Neural crest cell (in vitro differentiated cells): ENCODE measurements at regions not wholly inside any gene's neighbourhood (a gene's known extent, or its start where the extent isn't known, plus 50 kb on each side); places are given as distances from the start of the nearest gene placed in this dataset.
A peak's percentile ranks its signal among the peaks of the same experiment; 100 is the strongest.
"Not testable (repeated sequence)": the region's sequence is repeated elsewhere in the genome, so short reads cannot be mapped to it uniquely, and the experiment has no call there.

Experiments used
- DNase-seq: peaks from one replicate; pipeline ENCODE4 v3.0.0; 2021; ENCODE audit warnings: low read depth, mixed read lengths, low spot score
- H3K27ac Mint-ChIP-seq: one replicate; pipeline ENCODE4 v1.8.0; 2021; ENCODE audit warnings: mild to moderate bottlenecking, mixed read lengths; ENCODE audit not compliant: unreplicated experiment
- H3K27me3 Mint-ChIP-seq: 2 replicates; pipeline ENCODE4 v1.8.0; 2021; ENCODE audit warnings: low read depth, mild to moderate bottlenecking, mixed read lengths
- H3K36me3 Mint-ChIP-seq: 2 replicates; pipeline ENCODE4 v1.8.0; 2021; ENCODE audit warnings: low read depth, mild to moderate bottlenecking, mixed read lengths
- H3K4me1 Mint-ChIP-seq: 2 replicates; pipeline ENCODE4 v1.8.0; 2021; ENCODE audit warnings: mixed read lengths
- H3K4me3 Mint-ChIP-seq: one replicate; pipeline ENCODE4 v1.8.0; 2021; ENCODE audit warnings: mild to moderate bottlenecking, mixed read lengths
- H3K9me3 Mint-ChIP-seq: 2 replicates; pipeline ENCODE4 v1.8.0; 2021; ENCODE audit warnings: mixed read lengths
- TF ChIP-seq, protein P1 (sequence below): fragments of 200-600 bp; sonication (generic); conservative IDR thresholded peaks from 2 replicates; pipeline ENCODE4 v1.5.0; 2021; ENCODE audit warnings: antibody characterized with exemption, mild to moderate bottlenecking

DNA sequence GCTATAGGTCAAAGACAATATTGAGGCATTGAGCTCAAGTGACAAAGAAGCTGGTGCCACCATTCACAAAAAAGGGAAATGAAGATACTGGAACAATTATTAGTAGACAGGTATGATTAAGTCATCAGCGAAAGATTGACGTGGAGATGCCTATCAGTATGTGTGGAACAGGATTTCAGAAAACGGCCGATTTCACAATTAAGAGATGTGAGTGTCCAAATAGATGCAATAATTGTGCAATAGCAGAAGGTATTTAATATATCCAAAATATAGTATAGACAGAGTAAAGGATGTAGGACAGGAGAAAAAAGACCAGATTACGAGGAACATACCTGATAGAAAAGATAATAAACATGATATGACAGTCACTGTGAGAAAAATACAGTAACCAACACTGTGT, 433.1 kb downstream of the C12orf50 start:
- DNase-seq: no peak
- TF ChIP-seq, protein P1, sequence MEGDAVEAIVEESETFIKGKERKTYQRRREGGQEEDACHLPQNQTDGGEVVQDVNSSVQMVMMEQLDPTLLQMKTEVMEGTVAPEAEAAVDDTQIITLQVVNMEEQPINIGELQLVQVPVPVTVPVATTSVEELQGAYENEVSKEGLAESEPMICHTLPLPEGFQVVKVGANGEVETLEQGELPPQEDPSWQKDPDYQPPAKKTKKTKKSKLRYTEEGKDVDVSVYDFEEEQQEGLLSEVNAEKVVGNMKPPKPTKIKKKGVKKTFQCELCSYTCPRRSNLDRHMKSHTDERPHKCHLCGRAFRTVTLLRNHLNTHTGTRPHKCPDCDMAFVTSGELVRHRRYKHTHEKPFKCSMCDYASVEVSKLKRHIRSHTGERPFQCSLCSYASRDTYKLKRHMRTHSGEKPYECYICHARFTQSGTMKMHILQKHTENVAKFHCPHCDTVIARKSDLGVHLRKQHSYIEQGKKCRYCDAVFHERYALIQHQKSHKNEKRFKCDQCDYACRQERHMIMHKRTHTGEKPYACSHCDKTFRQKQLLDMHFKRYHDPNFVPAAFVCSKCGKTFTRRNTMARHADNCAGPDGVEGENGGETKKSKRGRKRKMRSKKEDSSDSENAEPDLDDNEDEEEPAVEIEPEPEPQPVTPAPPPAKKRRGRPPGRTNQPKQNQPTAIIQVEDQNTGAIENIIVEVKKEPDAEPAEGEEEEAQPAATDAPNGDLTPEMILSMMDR: no peak
- Mint-ChIP-seq H3K4me1 (no peaks in the 10 kb centered on the region), H3K27ac (no peak overlapping the region), H3K27me3 (no peaks in the 10 kb centered on the region), H3K9me3 (peaks cover 2% of the 10 kb centered on the region), H3K4me3 (no peak overlapping the region), H3K36me3 (no peaks in the 10 kb centered on the region)

DNA sequence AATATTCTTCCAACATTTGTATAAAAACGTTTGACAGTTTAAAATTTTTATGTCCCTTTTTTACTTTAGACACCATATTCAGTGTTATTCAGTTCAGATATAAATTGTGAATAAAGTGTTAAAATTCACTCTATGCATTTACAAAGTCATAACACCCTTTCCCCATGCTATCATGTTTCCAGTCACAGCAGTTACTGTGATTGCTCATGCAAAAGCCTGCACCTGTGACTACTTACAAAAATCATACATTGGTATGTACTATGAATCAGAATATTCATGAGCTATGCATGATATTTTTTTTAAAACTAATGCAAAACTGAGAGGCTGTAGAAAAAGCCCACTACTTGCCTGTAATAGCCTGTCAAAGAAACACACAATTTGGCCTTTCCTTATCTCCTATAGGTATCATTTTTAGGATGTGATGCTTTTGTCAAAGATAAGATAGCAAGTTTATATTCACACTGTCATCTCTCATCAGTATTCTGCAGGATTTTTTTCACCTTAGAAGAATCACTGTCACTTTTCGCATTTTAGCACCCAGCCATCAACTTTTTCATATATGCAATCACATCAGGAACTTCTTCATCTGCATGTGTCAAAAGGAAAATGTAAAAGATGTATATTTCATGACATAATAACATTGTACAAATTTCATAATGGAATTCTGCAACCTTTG, 443.2 kb downstream of the C12orf50 start:
- TF ChIP-seq, protein P1: no peak
- Mint-ChIP-seq H3K36me3 (no peaks in the 10 kb centered on the region), H3K9me3 (peaks cover 2% of the 10 kb centered on the region), H3K27me3 (no peaks in the 10 kb centered on the region), H3K4me3 (no peak overlapping the region), H3K4me1 (no peaks in the 10 kb centered on the region), H3K27ac (no peak overlapping the region)
- no peak for DNase-seq

DNA sequence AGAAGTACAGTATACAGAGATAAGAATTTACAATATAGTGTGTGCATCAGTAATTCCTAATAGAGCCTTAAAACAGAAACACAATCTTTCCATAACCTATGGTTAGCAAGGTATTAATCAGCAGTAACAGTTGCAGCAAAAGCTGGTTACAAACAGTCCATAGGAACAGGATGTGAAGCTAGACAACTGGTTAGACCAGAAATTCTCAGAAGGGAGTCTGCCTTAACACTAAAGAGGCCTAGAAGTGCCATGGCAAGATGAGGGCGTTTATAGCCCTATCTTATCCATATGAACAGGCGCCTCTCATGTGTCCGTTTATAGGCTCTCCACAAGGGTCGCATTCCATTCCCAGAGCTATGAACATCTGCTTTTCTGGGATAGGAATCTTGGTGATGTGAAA, 450.1 kb downstream of the C12orf50 start:
- H3K27me3 Mint-ChIP-seq: not testable (repeated sequence)

DNA sequence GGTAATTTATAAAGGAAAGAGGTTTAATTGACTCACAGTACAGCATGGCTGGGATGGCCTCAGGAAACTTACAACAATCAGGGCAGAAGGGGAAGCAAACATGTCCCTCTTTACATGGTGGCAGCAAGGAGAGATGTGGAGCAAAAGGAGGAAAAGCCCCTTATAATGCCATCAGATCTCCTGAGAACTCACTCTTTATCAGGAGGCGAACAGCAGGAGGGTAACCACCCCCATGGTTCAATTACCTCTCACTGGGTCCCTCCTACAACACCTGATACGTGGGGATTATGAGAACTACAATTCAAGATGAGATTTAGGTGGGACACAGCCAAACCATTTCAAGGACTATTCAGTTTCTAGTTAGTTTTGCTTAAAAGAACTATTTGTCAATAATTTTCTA, 453.3 kb downstream of the C12orf50 start:
- Mint-ChIP-seq H3K27ac (no peak overlapping the region), H3K4me1 (no peaks in the 10 kb centered on the region), H3K9me3 (peaks cover 3% of the 10 kb centered on the region), H3K36me3 (no peaks in the 10 kb centered on the region), H3K4me3 (no peak overlapping the region), H3K27me3 (no peaks in the 10 kb centered on the region)
- TF ChIP-seq, protein P1: no peak
- no peak for DNase-seq

More for the DNA sequence above, 450.1 kb downstream of the C12orf50 start:
- not testable (repeated sequence) for DNase-seq, H3K36me3 Mint-ChIP-seq, H3K9me3 Mint-ChIP-seq, H3K4me1 Mint-ChIP-seq, H3K27ac Mint-ChIP-seq, H3K4me3 Mint-ChIP-seq

DNA sequence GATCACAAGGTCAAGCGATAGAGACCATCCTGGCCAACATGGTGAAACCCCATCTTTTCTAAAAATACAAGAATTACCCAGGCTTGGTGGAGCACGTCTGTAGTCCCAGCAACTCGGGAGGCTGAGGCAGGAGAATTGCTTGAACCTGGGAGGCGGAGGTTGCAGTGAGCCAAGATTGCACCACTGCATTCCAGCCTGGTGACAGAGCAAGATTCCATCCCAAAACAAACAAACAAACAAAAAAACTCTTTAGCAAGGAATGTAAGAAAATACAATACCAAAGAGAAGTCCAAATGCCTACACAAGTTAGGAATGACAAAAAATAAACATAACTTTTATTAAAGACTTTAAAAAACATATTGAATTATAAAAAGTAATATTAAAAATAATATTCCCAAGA, 462.3 kb downstream of the C12orf50 start:
- H3K27me3 Mint-ChIP-seq, H3K4me3 Mint-ChIP-seq, DNase-seq, H3K36me3 Mint-ChIP-seq, H3K4me1 Mint-ChIP-seq, H3K9me3 Mint-ChIP-seq, H3K27ac Mint-ChIP-seq: not testable (repeated sequence)

DNA sequence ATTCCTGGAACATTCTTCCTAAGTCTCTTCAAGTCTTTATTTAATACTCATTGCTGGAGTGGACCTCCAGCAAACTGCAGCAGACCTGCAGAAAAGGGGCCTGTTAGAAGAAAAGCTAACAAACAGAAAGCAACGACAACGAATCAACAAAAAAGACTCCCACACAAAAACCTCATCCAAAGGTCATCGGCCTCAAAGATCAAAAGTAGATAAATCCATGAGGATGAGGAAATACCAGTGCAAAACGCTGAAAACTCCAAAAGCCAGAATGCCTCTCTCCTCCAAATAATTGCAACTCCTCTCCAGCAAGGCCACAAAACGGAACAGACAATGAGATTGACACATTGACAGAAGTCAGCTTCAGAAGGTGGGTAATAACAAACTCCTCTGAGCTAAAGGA, 472.2 kb downstream of the C12orf50 start:
- Mint-ChIP-seq H3K4me1 (no peaks in the 10 kb centered on the region), H3K9me3 (no peaks in the 10 kb centered on the region), H3K27ac (peak overlapping the region; percentile 38), H3K4me3 (no peak overlapping the region), H3K36me3 (no peaks in the 10 kb centered on the region), H3K27me3 (no peaks in the 10 kb centered on the region)
- no peak for DNase-seq
- TF ChIP-seq, protein P1: no peak

DNA sequence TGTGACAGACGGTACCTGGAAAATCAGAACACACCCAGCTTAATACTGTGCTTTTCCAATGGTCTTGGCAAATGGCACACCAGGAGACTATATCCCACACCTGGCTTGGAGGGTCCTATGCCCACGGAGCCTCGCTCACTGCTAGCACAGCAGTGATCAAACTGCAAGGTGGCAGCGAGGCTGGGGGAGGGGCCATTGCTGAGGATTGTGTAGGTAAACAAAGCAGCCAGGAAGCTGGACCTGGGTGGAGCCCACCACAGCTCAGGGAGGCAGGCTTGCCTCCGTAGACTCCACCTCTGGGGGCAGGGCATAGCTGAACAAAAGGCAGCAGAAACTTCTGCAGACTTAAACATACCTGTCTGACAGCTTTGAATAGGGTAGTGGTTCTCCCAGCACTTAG, 498.0 kb downstream of the C12orf50 start:
- not testable (repeated sequence) for H3K27me3 Mint-ChIP-seq, DNase-seq, H3K36me3 Mint-ChIP-seq, H3K27ac Mint-ChIP-seq, H3K4me1 Mint-ChIP-seq, H3K4me3 Mint-ChIP-seq, H3K9me3 Mint-ChIP-seq
